Stimulated activated CD8-positive, alpha-beta memory T cell treated with anti-CD3 and anti-CD28 coated beads, Interleukin-4, amount 100 ng/mL, for 1 hour (primary cell): ENCODE measurements at regions not wholly inside any gene's neighbourhood (a gene's known extent, or its start where the extent isn't known, plus 50 kb on each side); places are given as distances from the start of the nearest gene placed in this dataset.

Experiments used
- DNase-seq, 2 donors: peaks; one replicate each; pipeline ENCODE4 v3.0.0-alpha.2; 2020; ENCODE audit warnings: low read depth in 2 of 2, low spot score in 1 of 2

- DNase-seq: no peak
Observed at GRCh38 chr10:129085811-129086210, 381.2 kb upstream of the MGMT start.

- no peak for DNase-seq
Observed at GRCh38 chr10:129089341-129089740, 377.7 kb upstream of the MGMT start.

DNA sequence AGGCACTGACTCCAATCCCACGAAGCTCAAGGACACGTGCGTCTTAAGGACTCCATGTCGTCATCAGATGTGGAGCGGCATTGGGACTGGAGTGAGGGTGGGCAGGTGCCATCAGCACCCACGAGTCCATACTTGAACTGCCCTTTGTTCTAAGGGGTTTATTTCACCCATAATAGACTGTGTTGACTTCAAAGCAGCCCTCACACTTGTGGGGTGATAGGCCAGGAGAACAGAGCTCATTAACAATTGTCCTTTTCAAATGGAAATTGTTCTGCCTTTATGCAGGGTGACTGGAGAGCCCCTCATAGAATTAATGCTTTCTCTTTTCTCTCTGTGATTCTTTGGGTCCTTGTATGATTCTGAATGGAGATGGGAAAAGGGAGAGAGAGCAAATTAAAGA, 376.9 kb upstream of the MGMT start:
- no peak for DNase-seq

DNA sequence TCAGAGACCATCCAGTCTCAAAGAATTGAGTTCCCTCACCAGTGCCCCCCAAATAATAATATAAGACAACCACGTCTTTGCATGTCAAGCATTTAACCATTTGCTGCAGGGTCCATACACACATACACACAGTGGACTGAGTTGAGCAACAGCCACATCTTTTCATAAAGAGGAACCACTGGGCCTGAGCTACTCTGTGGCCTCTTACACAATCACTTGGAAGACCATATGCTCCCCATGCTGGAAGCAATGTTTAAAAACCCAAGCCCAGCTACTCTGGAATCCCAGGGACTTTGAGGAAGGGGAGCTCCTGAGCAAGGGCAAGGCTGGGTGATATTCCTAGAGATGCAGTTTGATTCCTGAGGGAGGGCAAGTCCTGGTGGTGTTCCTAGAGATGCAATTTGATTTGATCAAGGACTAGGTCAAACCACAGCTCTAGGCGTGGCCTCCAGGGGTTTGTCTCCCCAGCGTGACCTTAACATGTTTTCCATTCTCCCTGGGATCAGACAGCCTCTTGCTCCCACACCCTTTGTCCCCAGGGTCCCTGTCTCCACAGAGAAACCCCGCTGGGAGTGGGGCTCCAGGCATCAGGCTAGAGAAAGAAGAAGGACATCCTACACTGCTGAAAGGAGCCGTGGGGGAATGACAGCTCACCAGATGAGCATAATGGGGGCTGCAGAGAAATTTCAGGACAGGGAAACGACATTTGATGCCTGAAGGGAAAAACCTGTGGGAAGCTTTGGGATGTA, 376.2 kb upstream of the MGMT start:
- no peak for DNase-seq

DNA sequence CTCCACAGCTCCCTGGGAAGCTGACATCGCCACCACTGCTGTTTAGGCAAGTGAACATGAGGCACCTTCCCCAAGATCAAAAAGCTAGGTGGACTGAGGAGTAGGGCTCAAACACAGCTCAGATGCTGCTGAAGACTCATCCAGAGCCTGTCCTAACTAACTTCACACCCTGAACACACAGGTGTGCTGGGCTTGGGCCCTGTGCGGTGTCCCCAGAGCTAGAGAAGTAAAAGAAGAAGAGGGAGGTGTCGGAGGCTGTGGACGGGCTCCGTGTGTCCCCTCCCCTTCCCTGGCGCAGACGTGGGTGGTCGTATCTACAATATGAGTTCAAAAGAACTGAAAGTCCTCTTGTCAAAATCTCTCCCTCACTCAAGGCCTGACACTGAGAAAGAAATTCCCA, 373.4 kb upstream of the MGMT start:
- DNase-seq: no peak

- DNase-seq: no peak
Observed at GRCh38 chr10:129094233-129094632, 372.8 kb upstream of the MGMT start.

DNA sequence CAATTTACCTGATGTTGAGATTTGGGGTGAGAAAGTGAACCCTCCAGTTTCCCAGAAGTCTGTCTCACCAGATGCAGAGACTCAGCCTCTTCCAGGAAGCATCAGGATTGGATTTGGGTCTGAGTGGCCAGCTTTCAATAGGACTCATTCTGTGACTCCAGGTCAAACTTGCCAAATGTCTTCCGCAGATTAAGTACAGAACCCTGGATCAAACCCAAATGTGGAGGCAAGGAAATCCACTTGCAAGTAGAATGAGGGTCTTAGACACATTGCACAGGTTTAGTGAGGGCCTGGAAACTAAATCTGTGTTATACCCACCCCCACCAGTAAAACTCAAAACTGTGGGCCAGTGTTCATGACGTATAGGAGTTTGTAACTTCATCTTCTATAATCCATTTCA, 372.2 kb upstream of the MGMT start:
- DNase-seq: no peak

DNA sequence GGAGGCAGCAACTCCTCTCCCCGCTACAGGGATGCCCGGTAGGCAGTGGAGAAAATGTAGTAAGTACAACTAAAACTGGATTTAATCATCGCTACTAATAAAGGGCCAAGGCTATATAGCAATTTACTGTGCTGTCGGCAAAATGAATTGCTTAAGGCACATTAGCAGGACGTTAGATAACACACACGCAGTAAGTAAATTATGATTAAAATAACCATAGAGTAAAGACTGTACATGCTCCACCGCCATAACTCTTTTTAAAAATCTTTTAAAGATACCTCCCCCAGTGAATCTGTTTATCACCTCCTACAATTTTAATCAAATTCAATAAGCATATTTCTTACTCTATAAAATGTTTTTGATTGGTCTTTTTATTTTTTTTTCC, 371.4 kb upstream of the MGMT start:
- no peak for DNase-seq

GRCh38 chr10:129096065-129096984, 370.7 kb upstream of the MGMT start:
- no peak for DNase-seq

GRCh38 chr10:129097776-129098330, 369.2 kb upstream of the MGMT start:
- no peak for DNase-seq

- no peak for DNase-seq
Observed at GRCh38 chr10:129098517-129098916, 368.5 kb upstream of the MGMT start.

GRCh38 chr10:129099486-129099885, 367.6 kb upstream of the MGMT start:
- no peak for DNase-seq

DNA sequence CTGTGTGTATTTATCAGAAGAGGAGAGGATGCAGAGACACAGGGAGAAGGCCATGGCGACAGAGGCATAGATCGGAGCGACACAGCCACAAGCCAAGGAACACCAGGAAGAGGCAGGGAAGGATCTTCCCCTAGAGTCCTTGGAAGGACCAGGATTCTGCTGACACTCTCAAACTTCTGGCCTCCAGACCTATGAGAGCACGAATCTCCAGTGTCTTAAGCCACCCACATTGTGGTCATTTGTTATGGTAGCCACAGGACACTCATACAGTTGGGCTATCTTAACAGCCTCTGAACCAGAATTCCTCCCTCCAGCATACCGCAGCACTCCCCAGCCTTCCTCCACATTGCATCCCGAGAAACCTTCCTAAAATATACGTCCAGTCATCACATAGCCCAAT, 367.0 kb upstream of the MGMT start:
- no peak for DNase-seq

DNA sequence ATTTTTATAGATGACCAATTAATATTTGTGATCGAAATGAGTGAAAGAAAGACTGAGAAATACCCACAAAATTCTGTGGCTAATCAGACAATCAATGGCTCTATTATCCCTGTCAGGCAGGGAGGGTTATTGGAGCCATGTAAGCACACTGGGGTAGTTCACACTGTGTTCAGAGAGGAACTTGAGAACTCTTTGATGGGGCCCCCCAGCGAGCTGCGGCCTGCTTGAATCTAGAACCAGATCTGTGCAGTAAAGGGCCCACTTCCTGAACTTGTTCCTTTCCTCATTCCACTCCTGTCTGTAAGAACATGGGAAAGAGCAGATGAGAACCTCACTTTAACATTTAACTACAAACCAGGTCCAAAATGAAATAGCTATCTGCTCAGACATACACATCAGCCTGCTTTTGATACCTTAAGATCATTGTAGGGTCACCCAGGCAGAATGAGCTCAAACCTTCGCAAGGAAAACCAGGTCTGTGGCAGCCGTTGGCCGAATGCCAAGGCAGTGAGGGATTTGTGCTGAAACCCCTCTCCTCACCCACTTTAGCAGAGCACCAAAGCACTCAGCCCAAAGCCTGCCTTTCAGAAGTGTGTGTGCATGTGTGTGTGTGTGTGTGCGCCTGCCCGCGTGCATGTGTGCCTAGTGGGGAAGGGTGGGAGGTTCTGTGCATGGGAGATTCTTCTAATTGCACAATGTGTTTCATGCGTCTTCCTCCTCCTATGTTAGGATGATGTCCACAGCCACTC, 365.6 kb upstream of the MGMT start:
- no peak for DNase-seq

GRCh38 chr10:129102906-129103693, 363.9 kb upstream of the MGMT start:
- no peak for DNase-seq

GRCh38 chr10:129104266-129105045, 362.6 kb upstream of the MGMT start:
- no peak for DNase-seq

DNA sequence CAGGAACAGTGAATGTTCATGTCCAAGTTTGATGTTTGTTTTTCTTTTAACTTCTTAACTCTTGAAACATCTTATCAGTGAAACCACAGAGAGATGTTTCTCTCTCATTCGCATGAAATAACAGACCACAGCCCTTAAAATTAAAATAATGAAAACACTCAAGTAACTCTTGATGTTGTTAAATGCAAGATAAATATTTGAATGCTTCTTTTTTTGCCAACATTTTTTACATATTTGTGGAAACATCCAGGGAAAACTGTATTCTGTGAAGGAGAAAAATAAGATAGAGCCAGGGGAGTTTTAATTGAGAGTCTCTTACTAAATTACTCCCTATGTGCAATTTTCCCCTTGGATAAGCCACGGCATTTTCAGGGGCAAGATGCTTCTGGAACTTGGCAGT, 361.8 kb upstream of the MGMT start:
- no peak for DNase-seq

DNA sequence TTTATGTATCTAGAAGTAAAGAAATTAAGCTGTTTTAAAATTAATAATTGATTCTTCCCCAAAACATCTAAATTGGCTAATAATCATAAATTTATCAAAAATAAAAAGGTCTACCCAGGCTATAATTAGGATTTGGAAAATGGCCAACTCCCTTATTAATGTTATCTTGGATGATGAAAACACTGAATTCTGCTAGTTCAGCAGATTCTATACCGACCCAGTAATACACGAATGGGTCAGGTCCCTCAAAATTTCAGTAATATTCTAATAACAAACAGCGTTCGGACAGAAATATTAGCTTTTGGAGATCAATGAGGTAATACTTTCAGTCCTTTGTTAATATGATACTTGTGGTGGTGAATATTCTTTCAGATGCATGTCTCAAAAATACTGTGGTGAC, 360.7 kb upstream of the MGMT start:
- no peak for DNase-seq

- DNase-seq: no peak
Observed at GRCh38 chr10:129107525-129107924, 359.5 kb upstream of the MGMT start.

DNA sequence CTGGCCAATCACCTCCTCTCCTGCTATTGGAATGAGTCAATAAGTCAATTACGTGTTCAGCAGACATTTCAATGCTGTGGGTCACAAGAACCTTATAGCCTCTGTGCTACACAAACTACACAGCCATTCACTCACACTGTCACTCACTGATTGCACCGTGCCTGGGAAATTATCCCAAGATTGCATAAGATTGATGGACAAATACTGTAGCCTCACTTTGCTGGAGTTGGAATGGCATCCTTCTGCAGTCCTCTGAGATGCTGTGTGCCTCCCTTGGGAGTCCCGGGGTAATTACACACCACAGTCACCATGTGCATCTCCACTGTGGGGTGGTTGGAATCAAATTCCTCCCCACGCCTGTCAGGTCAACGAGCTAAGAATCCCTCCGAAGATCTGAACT, 358.7 kb upstream of the MGMT start:
- DNase-seq: no peak
